ENCODE measurements at regions not wholly inside any gene's neighbourhood (a gene's known extent, or its start where the extent isn't known, plus 50 kb on each side); places are given as distances from the start of the nearest gene placed in this dataset.

DNA sequence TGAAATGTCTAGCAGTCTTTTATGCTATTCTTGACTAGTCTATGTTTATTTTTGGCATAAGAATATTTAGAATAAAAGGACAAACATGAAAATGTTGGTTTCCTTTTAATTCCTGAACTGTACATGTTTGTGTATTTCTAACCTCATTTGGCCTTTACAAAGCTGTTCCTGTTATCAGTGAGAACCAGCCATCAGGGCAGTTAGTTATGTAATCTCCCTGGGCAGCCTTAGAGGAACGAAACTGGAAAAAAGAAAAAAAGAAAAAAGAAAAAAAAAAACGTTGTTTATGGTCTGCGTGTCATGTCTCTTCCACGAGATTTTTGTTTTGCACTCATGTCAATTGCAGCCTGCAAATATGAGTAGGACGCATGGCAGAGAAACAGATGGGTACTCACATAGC is 193.7 kb downstream of the MAGEB5 start:
- DNase-seq (ENCODE audit: low spot score) (no peak), FAIRE-seq (no peak)

DNA sequence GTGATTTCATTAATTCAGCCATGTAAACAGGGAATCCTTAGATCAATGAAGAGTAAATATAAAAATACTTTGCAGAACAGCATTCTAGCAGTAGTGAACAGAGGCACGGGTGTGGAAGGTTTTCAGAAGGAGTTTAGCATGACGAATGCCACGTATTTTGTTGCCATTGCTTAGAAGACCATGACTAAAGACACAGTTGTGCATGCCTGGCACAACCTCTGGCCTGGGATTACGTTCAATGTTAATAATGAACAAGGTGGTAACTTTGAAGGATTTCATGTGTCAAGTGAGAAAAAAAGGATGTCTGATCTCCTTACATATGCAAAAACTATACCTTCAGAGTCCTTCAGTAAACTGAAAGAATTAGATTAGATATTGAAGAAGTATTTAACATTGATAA is 171.9 kb downstream of the MAGEB5 start:
- no peak for FAIRE-seq
- no peak for DNase-seq (ENCODE audit: low spot score)

DNA sequence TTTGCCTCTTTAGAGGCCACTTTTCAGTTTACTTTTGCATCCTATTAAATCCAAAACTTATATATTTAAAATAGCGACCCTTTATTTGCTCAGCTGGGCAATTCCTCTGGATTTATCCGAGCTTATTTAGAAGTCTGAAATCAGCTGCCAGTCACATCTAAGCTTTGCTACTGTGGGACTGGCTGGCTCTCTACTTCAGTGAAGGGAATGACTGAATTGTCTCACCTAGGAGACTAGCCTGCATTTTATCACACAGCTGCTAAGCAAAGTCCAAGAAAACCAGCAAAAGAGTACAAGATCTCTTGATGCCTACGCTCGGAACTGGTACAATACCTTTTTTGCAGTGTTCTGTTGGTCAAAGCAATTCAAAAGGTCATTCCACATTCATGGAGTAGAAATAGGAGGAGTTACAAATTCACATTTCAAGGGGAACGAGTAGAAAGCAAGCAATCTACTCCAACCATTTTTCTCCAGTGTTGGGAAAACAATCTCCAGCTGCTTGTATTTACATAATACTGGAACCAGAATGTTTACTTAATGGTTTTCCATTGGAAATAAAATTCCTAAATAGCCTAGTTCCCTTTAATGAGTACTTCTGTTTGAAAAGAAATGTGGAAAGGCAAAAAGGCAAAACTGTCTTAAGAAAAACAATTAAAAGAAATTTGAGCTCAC is 160.2 kb downstream of the MAGEB5 start:
- DNase-seq (ENCODE audit: low spot score) (no peak), FAIRE-seq (no peak)

DNA sequence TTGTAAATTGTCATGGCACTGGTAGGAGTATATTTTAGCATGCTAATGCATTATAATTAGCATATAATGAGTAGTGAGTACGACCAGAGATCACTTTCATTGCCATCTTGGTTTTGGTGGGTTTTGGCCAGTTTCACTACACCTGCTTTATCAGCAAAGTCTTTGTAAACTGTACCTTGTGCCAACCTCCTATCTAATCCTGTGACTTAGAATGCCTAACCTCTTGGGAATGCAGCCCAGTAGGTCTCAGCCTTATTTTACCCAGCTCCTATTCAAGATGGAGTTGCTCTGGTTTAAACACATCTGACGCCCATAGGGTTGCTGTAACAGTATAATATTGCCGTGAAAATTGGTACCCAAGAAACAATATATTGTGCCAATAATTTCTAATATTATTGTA is 159.4 kb downstream of the MAGEB5 start:
- FAIRE-seq (no peak), DNase-seq (ENCODE audit: low spot score) (no peak)

DNA sequence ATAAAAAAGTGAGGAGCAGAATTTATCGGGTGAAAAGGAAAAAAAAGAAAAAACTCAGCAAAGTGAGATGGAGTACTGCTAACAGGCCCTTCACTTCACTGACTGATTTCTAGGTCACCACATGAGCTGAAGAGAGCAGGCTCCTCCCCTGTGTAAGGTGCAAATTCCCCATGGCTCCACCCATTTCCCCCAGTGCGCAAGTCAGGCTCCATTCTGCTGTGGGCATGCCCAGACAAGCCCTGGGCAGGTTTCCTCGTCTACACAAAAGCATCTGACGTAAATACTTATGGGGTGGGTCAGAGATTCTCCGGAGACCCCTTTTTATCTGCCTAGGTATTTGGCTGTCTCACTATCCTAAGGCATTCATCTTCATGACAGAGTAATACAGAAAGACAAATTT is 157.9 kb downstream of the MAGEB5 start:
- no peak for DNase-seq (ENCODE audit: low spot score)
- no peak for FAIRE-seq

DNA sequence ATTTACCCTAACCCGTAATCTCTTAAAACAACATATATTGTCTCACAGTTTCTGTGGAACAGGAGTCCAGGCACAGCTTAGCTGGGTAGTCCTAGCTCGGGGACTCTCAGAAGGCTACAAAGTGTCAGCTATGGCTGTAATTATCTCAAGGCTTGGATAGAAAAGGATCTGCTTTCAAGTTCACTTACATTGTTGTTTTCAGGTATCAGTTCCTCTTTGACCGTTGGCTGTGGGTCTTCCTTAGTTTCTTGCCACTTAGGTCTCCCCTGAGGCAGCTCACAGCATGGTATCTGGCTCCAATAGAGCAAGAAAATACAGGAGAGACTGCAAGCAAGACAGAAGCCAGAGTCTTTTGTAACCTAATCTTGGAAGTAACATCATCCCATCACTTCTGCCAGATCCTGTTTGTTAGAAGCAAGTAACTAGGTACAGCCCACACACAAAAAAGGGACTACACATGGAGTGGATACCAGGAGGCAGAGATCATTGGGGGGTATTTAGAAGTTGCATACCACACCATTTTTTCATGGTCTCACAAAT is 137.0 kb downstream of the MAGEB5 start:
- FAIRE-seq, result no peak
- DNase-seq (ENCODE audit: low spot score), result no peak

DNA sequence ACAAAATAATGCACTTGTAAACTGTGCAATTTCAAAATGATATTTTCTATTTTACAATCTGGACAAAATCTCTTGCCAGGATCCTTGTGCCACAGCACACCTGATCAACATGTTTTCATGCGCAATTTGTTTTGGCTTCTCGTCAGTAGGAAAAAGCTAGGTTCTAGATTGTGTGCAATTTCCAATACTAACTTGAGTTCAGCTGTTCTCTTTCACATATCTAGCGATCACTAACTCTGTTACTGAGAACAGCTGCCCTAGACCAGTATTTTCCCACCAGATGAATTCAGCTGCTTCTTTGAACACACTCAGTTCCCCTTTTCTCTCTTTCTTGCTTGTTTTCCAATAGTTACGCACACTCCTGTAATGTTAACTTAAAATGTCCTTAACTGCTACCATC is 131.2 kb downstream of the MAGEB5 start:
- FAIRE-seq (no peak), DNase-seq (ENCODE audit: low spot score) (no peak)

DNA sequence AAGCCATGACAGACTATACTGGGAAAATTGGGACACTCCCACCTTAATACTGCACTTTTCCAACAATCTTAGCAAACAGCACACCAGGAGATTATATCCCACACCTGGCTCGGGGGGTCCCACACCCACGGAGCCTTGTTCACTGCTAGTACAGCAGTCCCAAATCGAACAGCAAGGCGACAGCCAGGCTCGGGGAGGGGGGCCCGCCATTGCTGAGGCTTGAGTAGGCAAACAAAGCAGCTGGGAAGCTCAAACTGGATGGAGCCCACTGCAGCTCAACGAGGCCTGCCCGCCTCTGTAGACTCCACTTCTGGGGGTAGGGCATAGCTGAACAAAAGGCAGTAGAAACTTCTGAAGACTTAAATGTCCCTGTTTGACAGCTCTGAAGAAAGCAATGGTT is 118.3 kb downstream of the MAGEB5 start:
- no peak for DNase-seq (ENCODE audit: low spot score)
- no peak for FAIRE-seq

DNA sequence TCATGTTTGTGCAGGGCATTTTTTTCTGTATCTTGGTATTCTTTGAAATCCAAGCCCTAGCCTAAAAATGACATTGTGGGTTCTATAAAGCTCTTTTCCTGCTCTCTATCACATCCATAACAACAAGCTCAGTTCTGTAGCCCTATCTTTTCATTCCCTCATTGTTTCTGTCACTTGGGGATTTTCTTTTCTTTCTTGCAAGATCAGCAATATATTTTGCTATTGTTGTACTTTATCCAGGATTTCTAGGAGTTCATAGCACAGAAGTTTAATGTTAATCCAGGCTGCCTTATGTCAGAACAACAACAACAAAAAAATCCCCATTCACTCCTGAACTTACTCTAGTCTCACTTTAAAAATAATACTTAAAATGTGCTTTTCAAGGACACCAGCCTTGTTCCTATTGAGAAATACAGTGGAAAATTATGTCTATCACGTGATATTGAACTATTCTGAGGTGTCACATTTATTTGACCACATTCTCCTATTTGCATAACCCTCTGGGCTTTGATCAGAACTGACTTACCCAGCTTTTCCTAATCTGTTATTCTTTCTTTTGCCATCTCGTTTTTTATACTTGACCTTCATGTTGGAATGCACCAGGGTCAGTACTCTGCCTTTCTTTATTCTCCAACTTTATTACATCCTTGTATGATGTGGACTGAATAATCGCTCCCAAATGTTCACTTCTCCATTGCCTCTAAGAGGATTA is 112.8 kb downstream of the MAGEB5 start:
- no peak for DNase-seq (ENCODE audit: low spot score)
- no peak for FAIRE-seq

DNA sequence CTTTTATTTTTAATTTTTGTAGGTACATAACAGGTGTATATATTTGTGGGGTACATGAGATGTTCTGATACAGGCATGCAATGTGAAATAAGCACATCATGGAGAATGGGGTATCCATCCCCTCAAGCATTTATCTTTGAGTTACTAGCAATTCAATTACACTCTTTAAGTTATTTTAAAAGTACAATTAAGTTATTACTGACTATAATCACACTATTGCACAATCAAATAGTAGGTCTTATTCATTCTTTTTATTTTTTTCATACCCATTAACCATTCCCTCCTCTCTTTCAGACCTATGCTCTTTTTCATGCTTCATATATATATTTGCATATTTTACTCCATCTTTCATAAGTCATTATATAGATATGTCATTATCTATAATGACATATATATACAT is 93.3 kb downstream of the MAGEB5 start:
- DNase-seq (ENCODE audit: low spot score) (no peak), FAIRE-seq (no peak)

DNA sequence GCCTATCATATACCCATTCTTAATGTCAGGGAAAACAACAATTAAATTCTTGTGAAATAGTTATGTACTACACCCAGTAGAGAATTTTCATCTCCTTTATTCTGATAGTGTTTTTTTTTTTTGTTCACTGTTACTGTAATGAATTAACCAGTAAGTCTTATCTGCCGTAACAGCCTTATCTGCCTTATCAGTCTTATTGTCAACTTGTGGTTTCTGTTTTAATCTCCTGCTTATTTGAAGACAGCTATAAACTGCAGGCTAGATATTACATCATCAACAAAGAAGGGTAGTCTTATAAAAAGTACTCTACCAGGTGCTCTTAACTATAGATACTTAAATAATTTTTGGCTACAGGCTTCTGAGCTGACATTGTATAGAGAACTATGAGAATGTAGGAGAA is 79.5 kb downstream of the MAGEB5 start:
- no peak for FAIRE-seq
- no peak for DNase-seq (ENCODE audit: low spot score)

DNA sequence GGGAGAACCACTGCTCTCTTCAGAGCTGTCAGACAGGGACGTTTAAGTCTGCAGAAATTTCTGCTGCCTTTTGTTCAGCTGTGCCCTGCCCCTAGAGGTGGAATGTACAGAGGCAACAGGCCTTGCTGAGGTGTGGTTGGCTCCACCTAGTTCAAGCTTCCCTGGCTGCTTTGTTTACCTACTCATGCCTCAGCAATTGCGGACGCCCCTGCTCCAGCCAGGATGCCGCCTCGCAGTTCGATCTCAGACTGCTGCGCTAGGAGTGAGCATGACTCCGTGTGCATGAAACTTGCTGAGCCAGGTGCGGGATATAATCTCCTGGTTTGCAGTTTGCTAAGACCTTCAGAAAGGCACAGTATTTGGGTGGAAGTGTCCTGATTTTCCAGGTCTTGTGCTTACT is 70.9 kb downstream of the MAGEB5 start:
- FAIRE-seq (no peak), DNase-seq (ENCODE audit: low spot score) (no peak)
